ENCODE measurements at regions not wholly inside any gene's neighbourhood (a gene's known extent, or its start where the extent isn't known, plus 50 kb on each side); places are given as distances from the start of the nearest gene placed in this dataset.

GRCh38 chr13:30564489-30564888, 53.2 kb upstream of the USPL1 start:
- TF ChIP-seq POLR2AphosphoS5 (IDR thresholded peaks at IDR 0.05; ENCODE audit: low read depth, low read length) (no peak), POLR2A (IDR thresholded peaks at IDR 0.05; ENCODE audit: low read depth, low read length) (no peak)

All from GM12891 (cell line).